ENCODE measurements at regions not wholly inside any gene's neighbourhood (a gene's known extent, or its start where the extent isn't known, plus 50 kb on each side); places are given as distances from the start of the nearest gene placed in this dataset.
"Not testable (repeated sequence)": the region's sequence is repeated elsewhere in the genome, so short reads cannot be mapped to it uniquely, and the experiment has no call there.

DNA sequence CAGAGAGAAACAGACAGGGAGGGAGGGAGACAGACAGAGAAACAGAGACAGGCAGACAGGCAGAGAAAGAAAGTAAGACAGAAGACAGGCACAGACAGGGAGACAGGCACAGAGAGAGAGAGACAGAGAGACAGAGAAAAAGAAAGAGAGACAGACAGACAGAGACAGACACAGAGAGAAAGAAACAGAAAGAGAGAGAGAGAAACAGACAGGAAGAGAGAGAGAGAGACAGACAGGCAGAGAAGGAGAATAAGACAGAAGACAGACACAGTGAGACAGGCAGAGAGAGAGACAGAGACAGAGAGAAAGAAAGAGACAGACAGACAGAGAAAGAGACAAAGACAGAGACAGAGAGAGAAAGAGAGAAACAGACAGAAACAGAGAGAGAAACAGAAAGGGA lies 754.8 kb upstream of the DEFB115 start:
- H3K4me1 ChIP-seq (ENCODE audit: low read length): peaks cover 4% of the 10 kb centered on the region
- peak overlapping the region; percentile 66 for H3K27ac ChIP-seq (ENCODE audit: low read length)
- H3K27me3 ChIP-seq (ENCODE audit: low read length): no peaks in the 10 kb centered on the region
- no peak for DNase-seq
- H3K9me2 ChIP-seq (replicated peaks; ENCODE audit: insufficient read depth, low read length): no peaks in the 10 kb centered on the region
- H3K9ac ChIP-seq (ENCODE audit: low read length): no peak overlapping the region
- H3K9me3 ChIP-seq (ENCODE audit: low read length): peaks cover 10% of the 10 kb centered on the region
- H3K36me3 ChIP-seq (ENCODE audit: insufficient read depth, low read length): no peaks in the 10 kb centered on the region
- no peak overlapping the region for H3K4me3 ChIP-seq (ENCODE audit: low read length)
- H3K4me2 ChIP-seq (ENCODE audit: low read depth, low read length, poor library complexity, severe bottlenecking): no peak overlapping the region
- no peaks in the 10 kb centered on the region for H4K20me1 ChIP-seq (ENCODE audit: insufficient read depth, low read depth, low read length)
- H3K79me2 ChIP-seq (ENCODE audit: low read length): no peaks in the 10 kb centered on the region
- H2AFZ ChIP-seq (ENCODE audit: low read length): no peak overlapping the region

DNA sequence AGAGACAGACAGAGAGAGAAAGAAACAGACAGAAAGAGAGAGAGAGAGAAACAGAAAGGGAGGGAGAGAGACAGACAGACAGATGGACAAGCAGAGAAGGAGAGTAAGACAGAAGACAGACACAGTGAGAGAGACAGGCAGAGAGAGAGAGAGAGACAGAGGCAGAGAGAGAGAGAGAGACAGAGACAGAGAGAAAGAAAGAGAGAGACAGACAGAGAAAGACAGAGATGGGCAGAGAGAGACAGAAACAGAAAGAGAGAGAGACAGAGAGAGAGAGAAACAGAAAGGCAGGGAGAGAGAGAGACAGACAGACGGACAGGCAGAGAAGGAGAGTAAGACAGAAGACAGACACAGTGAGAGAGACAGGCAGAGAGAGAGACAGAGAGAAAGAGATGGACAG lies 754.3 kb upstream of the DEFB115 start:
- H3K36me3 ChIP-seq (ENCODE audit: insufficient read depth, low read length); H3K4me3 ChIP-seq (ENCODE audit: low read length); H3K27ac ChIP-seq (ENCODE audit: low read length); H3K9me2 ChIP-seq (replicated peaks; ENCODE audit: insufficient read depth, low read length); H3K79me2 ChIP-seq (ENCODE audit: low read length); H3K27me3 ChIP-seq (ENCODE audit: low read length); DNase-seq; H3K4me1 ChIP-seq (ENCODE audit: low read length); H3K9me3 ChIP-seq (ENCODE audit: low read length); H2AFZ ChIP-seq (ENCODE audit: low read length); H3K9ac ChIP-seq (ENCODE audit: low read length); H4K20me1 ChIP-seq (ENCODE audit: insufficient read depth, low read depth, low read length); H3K4me2 ChIP-seq (ENCODE audit: low read depth, low read length, poor library complexity, severe bottlenecking): not testable (repeated sequence)

DNA sequence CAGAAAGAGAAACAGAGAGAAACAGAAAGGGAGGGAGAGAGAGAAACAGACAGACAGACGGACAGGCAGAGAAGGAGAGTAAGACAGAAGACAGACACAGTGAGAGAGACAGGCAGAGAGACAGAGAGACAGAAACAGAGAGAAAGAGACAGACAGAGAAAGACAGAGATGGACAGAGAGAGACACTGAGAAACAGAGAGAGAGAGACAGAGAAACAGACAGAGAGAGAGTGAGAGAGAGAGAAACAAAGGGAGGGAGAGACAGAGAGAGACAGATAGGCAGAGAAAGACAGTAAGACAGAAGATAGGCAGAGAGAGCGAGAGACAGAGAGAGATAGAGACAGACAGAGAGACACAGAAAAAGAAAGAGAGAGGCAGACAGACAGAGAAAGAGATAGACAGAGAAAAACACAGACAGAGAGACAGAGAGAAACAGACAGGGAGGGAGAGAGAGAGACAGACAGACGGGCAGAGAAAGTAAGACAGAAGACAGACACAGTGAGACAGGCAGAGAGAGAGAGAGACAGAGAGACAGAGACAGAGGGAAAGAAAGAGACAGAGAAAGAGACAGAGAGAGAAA lies 753.4 kb upstream of the DEFB115 start:
- Histone ChIP-seq H3K27ac (ENCODE audit: low read length) (no peak overlapping the region), H3K79me2 (ENCODE audit: low read length) (no peaks in the 10 kb centered on the region), H3K9me3 (ENCODE audit: low read length) (peaks cover 7% of the 10 kb centered on the region), H4K20me1 (ENCODE audit: insufficient read depth, low read depth, low read length) (no peaks in the 10 kb centered on the region), H2AFZ (ENCODE audit: low read length) (no peak overlapping the region), H3K4me3 (ENCODE audit: low read length) (no peak overlapping the region), H3K4me2 (ENCODE audit: low read depth, low read length, poor library complexity, severe bottlenecking) (no peak overlapping the region), H3K36me3 (ENCODE audit: insufficient read depth, low read length) (no peaks in the 10 kb centered on the region), H3K4me1 (ENCODE audit: low read length) (peaks cover 4% of the 10 kb centered on the region), H3K9me2 (replicated peaks; ENCODE audit: insufficient read depth, low read length) (no peaks in the 10 kb centered on the region), H3K27me3 (ENCODE audit: low read length) (no peaks in the 10 kb centered on the region), H3K9ac (ENCODE audit: low read length) (no peak overlapping the region)
- no peak for DNase-seq

- peaks cover 6% of the 10 kb centered on the region for H3K9me3 ChIP-seq (ENCODE audit: low read length)
- H3K4me3 ChIP-seq (ENCODE audit: low read length): no peak overlapping the region
- H2AFZ ChIP-seq (ENCODE audit: low read length): no peak overlapping the region
- no peak overlapping the region for H3K4me2 ChIP-seq (ENCODE audit: low read depth, low read length, poor library complexity, severe bottlenecking)
- H3K36me3 ChIP-seq (ENCODE audit: insufficient read depth, low read length): no peaks in the 10 kb centered on the region
- no peak overlapping the region for H3K9ac ChIP-seq (ENCODE audit: low read length)
- H3K79me2 ChIP-seq (ENCODE audit: low read length): no peaks in the 10 kb centered on the region
- H3K27ac ChIP-seq (ENCODE audit: low read length): no peak overlapping the region
- DNase-seq: no peak
- H4K20me1 ChIP-seq (ENCODE audit: insufficient read depth, low read depth, low read length): no peaks in the 10 kb centered on the region
- H3K27me3 ChIP-seq (ENCODE audit: low read length): no peaks in the 10 kb centered on the region
- H3K4me1 ChIP-seq (ENCODE audit: low read length): peaks cover 4% of the 10 kb centered on the region
- H3K9me2 ChIP-seq (replicated peaks; ENCODE audit: insufficient read depth, low read length): no peaks in the 10 kb centered on the region
Measured at GRCh38 chr20:30505566-30505965, 751.9 kb upstream of the DEFB115 start.

- H2AFZ ChIP-seq (ENCODE audit: low read length): no peak overlapping the region
- no peak overlapping the region for H3K4me2 ChIP-seq (ENCODE audit: low read depth, low read length, poor library complexity, severe bottlenecking)
- no peak overlapping the region for H3K4me3 ChIP-seq (ENCODE audit: low read length)
- H3K79me2 ChIP-seq (ENCODE audit: low read length): no peaks in the 10 kb centered on the region
- H3K27ac ChIP-seq (ENCODE audit: low read length): no peak overlapping the region
- H3K4me1 ChIP-seq (ENCODE audit: low read length): peaks cover 4% of the 10 kb centered on the region
- no peak for DNase-seq
- H3K36me3 ChIP-seq (ENCODE audit: insufficient read depth, low read length): no peaks in the 10 kb centered on the region
- H4K20me1 ChIP-seq (ENCODE audit: insufficient read depth, low read depth, low read length): no peaks in the 10 kb centered on the region
- H3K9me3 ChIP-seq (ENCODE audit: low read length): peaks cover 5% of the 10 kb centered on the region
- H3K27me3 ChIP-seq (ENCODE audit: low read length): no peaks in the 10 kb centered on the region
- H3K9ac ChIP-seq (ENCODE audit: low read length): no peak overlapping the region
- H3K9me2 ChIP-seq (replicated peaks; ENCODE audit: insufficient read depth, low read length): no peaks in the 10 kb centered on the region
Measured at GRCh38 chr20:30506100-30506499, 751.4 kb upstream of the DEFB115 start.

- not testable (repeated sequence) for H3K27me3 ChIP-seq (ENCODE audit: low read length); H3K9ac ChIP-seq (ENCODE audit: low read length); H2AFZ ChIP-seq (ENCODE audit: low read length); H3K4me3 ChIP-seq (ENCODE audit: low read length); H4K20me1 ChIP-seq (ENCODE audit: insufficient read depth, low read depth, low read length); H3K4me2 ChIP-seq (ENCODE audit: low read depth, low read length, poor library complexity, severe bottlenecking); H3K36me3 ChIP-seq (ENCODE audit: insufficient read depth, low read length); H3K4me1 ChIP-seq (ENCODE audit: low read length); DNase-seq; H3K9me2 ChIP-seq (replicated peaks; ENCODE audit: insufficient read depth, low read length); H3K9me3 ChIP-seq (ENCODE audit: low read length); H3K79me2 ChIP-seq (ENCODE audit: low read length); H3K27ac ChIP-seq (ENCODE audit: low read length)
Measured at GRCh38 chr20:30508382-30508781, 749.1 kb upstream of the DEFB115 start.

DNA sequence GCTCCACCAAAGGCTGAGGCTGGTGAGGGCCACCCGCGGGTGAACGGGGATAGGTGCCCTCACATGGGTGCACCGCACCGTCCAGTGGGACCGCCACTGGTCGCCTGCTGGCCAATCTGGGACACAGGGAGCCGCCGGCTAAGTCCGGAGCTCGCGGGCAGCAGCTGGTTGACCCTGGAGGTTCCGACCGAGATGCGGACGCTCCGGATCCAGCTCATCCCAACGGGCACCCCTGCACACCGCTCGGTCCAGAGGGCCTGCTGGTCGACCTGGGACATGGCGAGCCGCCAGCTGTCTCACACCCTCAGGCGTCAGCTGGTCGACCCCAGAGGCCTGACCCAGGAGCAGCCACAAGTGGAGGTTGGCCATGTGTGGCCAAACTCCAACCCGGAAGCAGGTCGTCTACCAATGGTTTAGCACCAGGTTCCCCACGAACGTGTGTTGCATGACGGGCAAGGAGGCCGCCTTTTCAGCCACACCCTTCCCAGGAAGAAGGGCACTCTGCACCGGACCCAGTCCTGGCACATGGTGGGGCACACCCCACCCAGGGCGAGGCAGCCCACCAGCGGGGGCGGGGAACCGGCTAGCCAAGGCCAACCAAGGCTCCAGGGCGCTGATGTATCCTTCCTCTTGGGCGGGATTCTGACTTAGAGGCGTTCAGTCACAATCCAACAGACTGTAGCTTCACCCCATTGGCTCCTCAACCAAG lies 746.0 kb upstream of the DEFB115 start:
- Histone ChIP-seq H3K4me2 (ENCODE audit: low read depth, low read length, poor library complexity, severe bottlenecking) (no peak overlapping the region), H3K79me2 (ENCODE audit: low read length) (no peaks in the 10 kb centered on the region), H3K9ac (ENCODE audit: low read length) (no peak overlapping the region), H3K4me3 (ENCODE audit: low read length) (no peak overlapping the region), H3K27ac (ENCODE audit: low read length) (no peak overlapping the region), H3K9me3 (ENCODE audit: low read length) (no peaks in the 10 kb centered on the region; the same call in 1 of the 2 replicates), H3K4me1 (ENCODE audit: low read length) (no peaks in the 10 kb centered on the region), H2AFZ (ENCODE audit: low read length) (no peak overlapping the region), H4K20me1 (ENCODE audit: insufficient read depth, low read depth, low read length) (no peaks in the 10 kb centered on the region), H3K9me2 (replicated peaks; ENCODE audit: insufficient read depth, low read length) (no peaks in the 10 kb centered on the region), H3K27me3 (ENCODE audit: low read length) (no peaks in the 10 kb centered on the region), H3K36me3 (ENCODE audit: insufficient read depth, low read length) (no peaks in the 10 kb centered on the region)
- no peak for DNase-seq

DNA sequence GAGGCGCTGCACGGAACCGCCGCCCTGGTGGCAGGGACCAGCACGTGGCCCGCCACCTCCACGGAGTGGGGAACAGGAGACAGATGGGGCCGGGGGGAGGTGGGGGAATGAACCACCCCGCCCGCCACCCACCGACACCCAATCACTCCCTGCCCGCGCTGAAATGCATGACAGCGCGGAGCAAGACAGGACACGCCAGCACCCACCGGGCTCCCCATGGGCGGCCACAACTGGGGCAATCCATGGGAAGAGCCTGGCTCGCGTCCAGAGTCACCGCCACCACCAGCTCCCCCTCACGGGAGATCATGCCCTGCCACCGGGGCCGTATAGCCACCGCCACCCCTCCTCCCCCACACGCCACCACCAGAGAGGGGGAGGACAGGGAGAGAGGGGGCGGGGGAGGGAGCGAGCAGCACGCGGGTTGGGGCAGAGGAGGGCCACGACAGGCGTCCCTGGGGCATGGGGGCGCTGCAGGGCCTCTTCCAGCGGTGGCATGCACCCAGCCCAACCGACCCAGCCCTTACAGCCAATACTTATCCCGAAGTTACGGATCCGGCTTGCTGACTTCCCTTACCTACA lies 744.3 kb upstream of the DEFB115 start:
- DNase-seq: no peak
- H3K9ac ChIP-seq (ENCODE audit: low read length): no peak overlapping the region
- H3K36me3 ChIP-seq (ENCODE audit: insufficient read depth, low read length): no peaks in the 10 kb centered on the region
- no peak overlapping the region for H3K4me3 ChIP-seq (ENCODE audit: low read length)
- no peaks in the 10 kb centered on the region for H3K79me2 ChIP-seq (ENCODE audit: low read length)
- no peaks in the 10 kb centered on the region for H4K20me1 ChIP-seq (ENCODE audit: insufficient read depth, low read depth, low read length)
- H3K4me2 ChIP-seq (ENCODE audit: low read depth, low read length, poor library complexity, severe bottlenecking): no peak overlapping the region
- no peaks in the 10 kb centered on the region for H3K4me1 ChIP-seq (ENCODE audit: low read length)
- no peak overlapping the region for H3K27ac ChIP-seq (ENCODE audit: low read length)
- no peak overlapping the region for H2AFZ ChIP-seq (ENCODE audit: low read length)
- H3K9me2 ChIP-seq (replicated peaks; ENCODE audit: insufficient read depth, low read length): no peaks in the 10 kb centered on the region
- H3K9me3 ChIP-seq (ENCODE audit: low read length): no peaks in the 10 kb centered on the region; the same call in 1 of the 2 replicates
- no peaks in the 10 kb centered on the region for H3K27me3 ChIP-seq (ENCODE audit: low read length)
